AG08395 (cell line): ENCODE measurements at regions not wholly inside any gene's neighbourhood (a gene's known extent, or its start where the extent isn't known, plus 50 kb on each side); places are given as distances from the start of the nearest gene placed in this dataset.
A peak's percentile ranks its signal among the peaks of the same experiment; 100 is the strongest.
"Not testable (repeated sequence)": the region's sequence is repeated elsewhere in the genome, so short reads cannot be mapped to it uniquely, and the experiment has no call there.

ENCODE experiments used
- DNase-seq: peaks from one replicate; pipeline ENCODE4 v3.0.0; 2012; ENCODE audit warnings: mixed read lengths, low spot score

DNA sequence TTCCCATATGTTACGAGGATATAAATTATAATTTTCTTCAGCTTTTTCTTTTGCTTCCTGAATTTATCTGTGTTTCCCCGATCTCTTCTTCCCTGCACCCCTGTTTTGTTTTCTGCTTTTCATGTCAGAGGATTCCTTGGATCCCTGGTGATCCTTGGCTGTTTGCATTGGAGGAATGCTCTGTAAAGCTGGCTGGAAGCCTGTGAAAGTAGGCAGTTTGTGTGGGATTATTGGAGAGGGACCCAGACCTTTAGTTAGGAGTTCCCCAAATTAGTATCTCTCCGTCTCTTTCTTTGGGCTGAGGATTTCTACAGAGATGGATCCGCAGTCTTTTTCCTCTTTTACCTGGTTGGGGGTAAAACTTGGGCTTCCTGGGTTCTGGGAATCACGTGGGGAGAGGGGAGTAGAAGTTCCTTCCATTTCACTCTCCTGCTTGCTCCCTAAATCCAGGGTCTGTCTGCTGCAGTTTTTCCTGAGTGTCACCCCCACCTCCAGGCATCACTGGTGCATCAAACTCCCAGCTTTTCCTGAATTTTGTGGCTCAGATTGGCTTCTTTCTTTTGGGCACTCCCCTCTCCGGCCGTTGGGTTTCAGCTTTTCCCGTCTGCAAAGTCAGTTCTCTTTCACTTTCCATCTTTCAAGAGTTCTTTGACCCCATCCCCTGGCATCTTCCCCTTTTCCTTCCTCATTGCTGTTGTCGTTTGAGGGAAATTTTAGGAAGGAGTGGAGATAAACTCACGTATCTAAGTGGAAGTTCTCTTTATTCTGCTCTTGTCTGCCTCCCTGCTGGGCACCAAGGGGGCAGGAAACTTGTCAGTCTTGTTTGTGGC is 79.1 kb upstream of the ALX4 start:
- DNase-seq = no peak

DNA sequence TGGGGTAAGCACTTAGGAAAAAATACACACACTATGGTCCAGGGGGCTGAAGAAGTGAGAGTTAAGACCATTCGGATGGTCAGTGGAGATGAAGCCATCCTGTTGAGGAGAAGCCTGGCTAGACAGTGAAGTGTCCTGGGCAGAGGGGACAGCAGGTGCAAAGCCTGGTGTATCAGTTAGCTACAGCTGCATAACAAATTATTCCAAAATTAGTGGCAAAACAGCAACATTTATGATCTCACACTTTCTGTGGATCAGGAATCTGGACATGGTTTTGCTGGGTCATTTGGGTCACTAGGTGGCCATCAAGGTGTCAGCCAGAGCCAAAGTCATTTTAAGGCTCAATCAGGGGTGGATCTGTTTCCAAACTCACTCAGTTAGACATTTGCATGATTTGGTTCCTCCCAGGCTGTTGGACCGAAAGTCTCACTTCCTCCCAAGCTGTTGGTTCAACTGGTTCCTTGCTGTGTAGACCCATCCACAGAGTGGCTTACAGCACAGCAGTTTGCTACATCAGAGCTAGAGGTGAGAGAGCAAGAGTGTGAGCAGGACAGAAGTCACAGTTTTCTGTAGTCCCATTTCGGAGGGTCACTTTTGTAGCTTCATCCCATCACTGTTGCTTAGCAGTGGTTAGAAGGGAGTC is 80.1 kb upstream of the ALX4 start:
- no peak for DNase-seq

DNA sequence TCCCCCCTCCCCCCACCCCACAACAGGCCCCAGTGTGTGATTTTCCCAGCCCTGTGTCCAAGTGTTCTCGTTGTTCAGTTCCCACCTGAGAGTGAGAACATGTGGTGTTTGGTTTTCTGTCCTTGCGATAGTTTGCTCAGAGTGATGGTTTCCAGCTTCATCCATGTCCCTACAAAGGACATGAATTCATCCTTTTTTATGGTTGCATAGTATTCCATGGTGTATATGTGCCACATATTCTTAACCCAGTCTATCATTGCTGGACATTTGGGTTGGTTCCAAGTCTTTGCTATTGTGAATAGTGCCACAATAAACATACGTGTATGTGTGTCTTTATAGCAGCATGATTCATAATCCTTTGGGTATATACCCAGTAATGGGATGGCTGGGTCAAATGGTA is 81.1 kb upstream of the ALX4 start:
- not testable (repeated sequence) for DNase-seq

DNA sequence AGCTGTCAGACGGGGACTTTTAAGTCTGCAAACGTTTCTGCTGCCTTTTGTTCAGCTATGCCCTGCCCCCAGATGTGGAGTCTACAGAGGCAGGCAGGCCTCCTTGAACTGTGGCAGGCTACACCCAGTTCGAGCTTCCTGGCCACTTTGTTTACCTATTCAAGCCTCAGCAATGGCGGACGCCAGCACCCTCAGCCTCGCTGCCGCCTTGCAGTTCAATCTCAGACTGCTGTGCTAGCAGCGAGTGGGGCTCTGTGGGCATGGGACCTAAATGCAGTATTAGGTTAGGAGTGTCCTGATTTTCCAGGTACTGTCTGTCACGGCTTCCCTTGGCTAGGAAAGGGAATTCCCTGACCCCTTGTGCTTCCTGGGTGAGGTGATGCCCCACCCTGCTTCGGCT is 86.8 kb upstream of the ALX4 start:
- not testable (repeated sequence) for DNase-seq

DNA sequence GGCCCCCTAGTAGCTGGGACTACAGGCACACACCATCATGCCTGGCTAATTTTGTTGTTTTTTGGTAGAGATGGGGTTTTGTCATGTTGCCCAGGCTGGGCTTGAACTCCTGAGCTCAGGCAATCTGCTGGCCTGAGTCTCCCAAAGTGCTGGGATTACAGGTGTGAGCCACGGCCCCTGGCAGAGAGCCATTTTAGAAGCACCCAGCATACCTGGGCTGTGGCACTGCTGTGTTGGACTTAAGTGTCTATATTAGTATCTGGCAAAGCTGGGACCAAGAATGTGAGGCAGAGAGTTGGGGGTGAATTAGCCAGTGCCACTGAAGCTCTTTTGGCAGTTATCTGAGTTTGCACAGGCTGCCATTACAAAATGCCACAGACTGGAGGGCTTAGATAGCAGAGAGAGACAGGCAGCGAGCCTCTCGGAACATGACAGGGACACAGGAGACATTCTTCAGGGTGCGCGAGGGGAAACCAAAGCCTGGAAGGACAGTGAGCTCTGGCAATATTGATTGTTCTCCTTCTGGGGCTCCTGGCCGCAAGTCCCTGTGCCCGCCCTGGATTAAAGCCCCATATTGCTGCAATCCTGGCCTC is 87.7 kb upstream of the ALX4 start:
- DNase-seq = no peak

DNA sequence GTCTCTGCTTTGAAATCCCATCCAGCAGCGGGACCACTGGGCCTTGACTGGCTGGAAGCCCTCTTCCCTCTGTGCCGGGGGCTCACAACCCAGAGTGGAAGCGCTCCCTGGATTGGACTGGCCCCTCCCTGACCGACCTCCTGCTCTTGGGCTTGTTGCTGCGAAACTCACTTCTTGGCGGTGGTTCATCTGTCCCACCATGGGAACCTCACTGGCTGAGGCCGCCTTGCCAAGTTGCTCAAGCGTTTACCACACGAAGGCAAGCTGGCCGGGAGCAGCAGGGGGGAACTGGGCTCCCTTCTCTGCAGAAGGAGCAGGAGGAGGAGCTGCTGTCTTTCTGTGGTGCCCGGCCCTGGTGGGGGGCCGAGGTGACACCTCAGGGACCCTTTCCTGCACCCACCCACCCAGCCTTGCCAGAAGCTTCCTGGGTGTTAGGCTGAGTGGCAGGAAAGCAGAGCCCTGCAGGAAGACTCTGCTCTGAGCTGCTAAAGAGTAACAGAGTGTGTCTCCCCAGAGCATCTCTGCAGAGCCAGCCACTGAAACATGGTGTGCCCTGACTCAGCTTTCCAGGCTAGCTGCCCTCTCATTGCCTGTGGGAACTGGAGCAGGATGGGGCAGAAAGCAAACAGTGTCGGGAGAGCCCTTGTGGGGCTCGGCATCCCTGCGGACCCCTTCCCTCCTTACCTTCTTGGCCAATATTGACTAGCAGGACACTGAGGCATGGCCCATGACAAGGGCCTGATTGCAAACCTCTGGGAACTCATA is 88.5 kb upstream of the ALX4 start:
- no peak for DNase-seq

DNA sequence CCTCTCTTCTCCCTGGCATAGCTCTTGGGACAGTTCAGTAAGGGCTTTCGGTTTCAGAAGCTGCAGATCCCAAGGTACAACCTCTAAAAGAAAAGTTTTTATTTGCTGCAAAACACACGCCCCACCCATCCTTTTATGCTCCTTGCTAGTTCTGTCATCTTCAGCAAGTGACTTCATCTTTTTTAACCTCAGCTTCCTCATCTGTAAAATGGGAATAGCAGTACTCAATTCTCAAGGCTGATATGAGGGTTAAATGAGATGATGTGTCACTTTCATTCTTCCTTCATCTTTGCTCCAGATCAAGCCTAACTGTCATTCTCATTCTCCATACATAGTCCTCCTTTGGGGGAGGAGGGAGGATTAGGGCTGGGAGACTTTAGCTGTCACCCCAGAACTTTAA is 90.0 kb upstream of the ALX4 start:
- no peak for DNase-seq

DNA sequence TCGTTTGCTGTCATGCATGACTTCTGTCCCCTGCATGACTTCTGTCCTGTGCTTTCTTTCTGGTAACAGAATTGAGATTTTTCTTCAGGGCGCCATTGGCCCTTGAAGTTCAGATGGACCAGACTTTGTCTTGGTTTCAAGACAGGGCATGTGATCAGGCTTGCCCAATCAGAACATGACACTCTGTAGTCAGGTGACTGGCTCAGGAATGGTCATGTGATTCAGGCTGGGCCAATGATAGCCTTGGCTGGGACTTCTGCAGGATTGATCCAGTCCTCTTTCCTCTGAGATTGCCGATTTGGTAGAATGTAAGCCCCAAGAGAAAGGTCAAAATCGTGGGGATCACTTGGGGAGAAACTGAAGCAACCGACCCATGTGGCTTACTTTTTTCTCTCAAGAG is 90.5 kb upstream of the ALX4 start:
- DNase-seq = no peak

DNA sequence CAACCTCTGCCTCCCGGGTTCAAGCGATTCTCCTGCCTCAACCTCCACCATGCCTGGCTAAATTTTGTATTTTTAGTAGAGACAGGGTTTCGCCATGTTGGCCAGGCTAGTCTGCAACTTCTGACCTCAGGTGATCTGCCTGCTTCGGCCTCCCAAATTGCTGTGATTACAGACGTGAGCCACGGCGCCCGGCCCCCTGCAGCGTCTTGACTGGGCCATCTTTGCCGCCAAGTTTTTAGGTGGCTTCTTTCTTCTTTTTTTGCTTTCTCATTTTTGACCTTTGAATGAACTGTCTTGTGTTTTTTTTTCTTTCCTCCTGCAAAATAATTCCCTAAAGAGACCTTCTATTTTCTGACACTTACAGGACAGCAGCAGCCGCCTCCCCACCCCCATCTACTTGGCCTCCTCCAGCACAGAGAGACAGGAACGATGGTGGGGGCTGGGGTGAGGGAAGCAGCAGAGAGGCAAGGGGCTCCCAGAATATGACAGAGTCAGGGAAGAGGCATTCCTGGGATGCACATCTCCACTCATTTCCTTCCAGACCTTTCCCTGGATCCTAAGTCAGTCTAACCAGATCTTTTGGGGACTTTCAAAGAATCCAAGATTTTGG is 92.6 kb upstream of the ALX4 start:
- DNase-seq = no peak

DNA sequence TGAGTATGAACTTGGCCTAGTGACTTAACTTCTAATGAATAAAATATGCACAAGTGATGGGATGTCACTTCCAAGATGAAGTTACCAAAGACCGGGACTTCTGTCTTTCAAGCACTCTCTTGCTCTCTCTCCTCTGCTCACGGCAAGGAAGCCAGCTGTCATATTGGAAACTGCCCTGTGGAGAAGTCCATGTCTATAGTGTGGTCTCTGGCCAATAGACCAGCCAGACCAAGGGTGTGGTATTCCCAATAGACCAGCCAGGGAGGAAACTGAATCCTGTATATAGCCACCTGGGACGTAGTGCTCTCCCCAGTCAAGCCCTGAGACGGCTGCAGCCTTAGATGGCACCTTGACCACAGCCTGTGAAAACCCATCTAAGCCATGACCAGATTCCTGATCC is 93.2 kb upstream of the ALX4 start:
- no peak for DNase-seq

DNA sequence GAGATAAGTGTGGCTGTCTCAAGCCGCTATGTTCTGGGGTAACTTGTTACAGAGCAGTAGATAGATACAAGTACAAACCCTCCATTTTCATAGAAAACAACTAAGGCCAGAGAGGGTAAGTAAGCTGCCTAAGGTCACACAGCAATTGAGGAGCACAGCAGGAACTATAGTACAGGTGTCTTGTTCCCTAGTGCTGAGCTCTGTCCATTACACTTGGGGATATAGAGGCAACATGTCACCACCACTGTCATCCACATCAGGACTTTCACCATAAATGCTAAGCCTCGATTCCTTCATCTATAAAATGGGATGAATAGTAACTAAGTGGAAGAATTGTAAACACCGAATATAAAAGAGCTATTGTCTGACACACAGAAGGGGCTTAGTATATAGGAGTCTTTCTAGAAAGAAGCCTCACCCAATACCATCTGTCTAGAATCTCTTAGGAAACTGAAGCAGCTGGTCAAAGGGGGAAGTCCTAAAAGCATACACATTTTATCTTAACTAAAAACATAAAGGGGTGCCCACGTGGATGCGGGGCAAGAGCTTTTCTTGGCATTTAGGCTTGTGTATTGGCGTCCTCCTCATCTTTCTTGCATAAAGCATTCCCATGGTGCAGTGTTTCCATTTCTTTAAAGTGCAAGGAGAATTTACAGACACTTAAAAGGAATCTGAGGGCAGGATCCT is 93.8 kb upstream of the ALX4 start:
- DNase-seq = no peak

DNA sequence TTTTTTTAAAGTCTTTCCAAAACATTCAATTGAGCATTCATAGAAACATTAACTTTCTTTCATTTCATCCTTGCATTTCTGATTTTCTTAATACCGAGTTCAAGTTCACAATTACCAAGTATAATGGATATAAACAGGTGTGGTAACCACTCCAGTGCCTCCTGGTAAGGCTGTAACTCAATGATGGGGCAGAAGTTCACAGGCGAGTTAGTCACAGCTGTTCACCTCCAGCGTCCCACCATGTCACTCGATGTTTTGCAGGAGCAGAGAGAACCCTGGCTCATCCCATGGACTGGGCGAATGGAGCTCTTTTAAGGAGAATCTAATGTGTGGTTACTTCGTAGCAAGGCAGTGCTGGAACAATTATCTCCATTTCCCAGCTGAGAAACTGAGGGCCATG is 94.4 kb upstream of the ALX4 start:
- no peak for DNase-seq

DNA sequence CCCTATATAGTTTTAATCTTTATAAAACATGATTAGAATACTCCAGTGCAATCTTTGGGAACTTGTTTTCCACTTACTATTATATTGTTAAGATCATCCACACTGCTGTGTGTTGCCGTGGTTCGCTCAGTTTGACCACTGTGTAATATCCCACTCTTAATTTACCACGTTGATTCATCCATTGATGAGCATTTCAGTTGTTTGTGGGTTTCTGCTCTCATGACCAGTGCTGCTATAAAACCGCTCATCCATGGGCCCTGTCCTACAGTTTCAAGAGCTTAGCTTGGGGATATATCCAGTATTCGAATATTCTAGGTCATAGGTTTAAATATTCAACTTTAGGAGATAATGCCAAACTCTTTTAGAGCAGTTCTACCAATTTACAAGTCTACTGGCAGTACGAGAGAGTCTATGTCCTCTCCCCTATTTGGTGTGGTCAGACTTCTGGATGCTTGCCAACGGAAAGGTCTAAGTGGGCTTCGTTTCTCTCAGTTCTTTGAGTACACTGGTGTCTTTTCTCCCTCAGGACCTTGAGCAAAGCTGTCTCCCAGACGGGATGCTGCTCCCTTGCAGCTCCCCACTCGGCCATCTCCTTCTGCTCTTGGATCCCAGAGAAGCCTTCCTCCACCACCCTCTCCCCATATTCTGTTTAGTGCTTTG is 94.9 kb upstream of the ALX4 start:
- DNase-seq = no peak

DNA sequence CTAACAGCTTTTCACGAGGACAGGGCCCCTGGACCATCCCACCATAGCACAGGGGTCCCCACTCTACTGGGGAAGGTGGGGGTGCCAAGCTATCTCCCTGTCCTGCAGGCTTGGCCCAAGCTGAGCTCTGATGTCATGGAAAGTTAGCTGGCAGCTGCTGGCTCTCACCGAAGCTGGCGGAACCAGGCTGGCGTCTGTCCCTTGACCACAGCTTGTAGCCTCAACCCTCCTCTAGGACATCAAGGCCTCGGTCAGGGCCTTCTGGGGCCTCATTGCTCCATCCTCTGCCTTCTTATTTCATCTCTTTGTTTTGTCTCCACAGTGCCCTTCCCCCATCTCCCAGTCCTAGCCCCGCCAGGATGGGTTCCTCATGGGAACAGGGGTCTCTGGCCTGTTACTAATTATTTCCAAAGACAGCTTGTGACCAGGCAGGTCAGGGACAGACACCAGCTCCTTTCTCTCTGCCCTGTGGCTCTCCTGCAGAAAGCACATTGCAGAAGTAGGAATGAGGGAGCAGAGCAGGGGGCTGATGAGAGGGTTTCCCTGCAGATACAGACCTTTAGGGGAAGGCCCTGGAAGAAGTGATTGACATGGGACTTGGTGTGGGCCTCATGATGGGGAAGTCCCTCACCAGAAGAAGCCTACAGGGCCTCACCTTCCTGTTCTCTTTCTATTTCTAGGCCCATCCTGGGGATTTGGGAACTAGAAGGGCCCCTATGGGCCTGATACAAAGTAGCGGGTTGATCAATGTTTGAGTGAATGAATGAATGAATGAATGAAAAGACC is 97.5 kb upstream of the ALX4 start:
- no peak for DNase-seq

DNA sequence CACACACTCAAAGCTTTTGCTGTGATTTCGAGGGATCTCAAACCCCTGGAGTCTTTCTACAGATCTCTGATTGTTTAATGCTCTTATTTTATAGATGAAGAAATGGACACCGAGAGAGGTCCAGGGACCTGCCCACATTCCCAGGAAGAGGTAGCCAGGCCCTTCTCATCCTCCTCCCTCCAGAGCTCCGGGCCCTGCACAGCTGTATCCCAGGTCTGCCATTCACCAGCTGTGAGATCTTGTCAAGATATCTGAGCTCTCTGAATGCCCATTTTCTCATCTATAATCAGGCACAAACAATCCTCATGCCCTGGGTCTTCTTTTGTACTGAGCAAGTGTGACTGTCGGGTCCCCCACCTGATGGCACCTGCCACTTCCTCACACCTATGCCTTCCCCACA is 98.2 kb upstream of the ALX4 start:
- no peak for DNase-seq

DNA sequence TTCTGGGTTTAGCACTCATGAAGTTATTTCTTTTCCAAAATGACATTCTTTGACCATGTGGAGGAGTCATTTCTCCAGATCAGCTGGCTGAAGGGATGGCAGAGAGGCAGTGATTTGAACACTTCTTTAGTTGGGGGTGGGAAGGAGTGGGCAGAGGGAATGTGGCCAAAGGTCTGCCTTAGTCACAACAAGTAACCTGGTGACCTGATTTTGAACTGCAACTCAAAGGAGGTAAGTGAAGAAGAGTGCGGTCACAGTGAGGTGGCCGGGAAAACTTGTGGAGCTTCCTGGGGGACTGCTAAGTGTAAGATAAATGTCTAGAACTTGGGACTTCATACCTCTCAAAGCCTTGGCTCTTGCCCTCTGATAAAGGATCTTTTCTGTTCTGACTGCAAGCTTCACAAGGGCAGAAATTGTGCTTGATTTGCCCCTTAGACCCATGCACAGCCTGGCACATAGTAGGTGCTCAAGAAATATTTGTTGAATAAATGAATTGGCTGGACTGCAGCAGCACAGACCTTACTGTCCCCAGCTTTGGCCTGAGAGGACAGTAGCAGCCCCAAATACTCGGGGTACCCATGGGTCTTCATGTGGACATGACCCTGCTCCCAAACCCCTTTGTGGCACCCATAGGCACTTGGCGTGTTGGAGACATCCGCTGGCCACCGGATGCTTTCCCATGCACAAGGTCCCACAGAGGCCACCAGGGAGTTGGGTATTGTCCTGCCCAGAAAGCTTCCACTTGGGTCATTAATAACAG is 99.0 kb upstream of the ALX4 start:
- DNase-seq = no peak

DNA sequence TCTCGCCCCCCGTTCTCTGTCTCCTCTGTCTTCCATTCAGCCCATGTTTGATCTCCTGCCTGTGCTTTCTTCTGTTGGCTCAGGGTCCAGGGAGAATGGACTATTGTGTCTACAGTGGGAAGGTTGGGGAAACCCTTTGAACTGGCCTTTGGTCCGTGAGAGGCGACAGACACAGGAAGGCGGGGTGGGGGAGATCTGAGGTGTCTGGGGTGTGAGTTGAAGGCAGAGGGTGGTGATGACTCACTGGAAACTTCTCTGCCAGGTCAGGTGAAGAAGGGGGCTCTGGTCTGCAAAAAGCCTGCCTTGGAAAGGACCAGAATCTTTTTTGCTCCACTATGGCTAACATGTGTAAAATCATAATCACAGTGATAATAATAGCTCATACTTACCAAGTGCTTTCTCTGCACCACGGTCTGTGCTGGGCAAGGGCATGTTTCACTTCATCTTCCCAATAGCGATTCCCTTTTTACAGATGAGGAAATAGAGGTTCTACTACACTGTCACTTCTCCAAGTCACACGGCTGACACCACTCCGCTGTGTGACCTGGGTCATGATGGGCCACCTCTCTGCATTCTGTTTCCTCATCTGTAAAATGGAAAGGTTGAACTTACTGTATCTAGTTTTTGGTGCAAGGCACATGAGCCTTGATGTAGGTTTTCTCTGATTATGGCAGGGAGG is 99.8 kb upstream of the ALX4 start:
- DNase-seq = no peak

DNA sequence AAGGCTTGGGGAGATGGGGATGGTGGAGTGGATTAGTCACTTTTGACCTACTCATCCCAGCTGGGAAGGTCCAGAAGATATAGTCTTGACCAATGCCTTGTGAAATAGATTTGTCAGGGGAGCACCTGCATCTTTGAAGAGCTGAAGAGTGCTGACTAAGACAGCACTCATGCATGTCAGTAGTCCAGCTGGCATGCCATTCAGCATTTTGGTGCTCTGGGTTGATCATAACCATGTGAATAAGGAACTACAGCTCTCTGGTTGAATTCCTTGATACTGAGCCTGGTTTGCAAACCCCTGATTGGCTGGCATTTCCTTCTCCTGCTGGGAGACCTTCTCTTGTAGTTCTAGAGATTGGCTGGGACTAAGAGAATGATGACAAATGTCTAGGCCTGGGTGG is 106.8 kb upstream of the ALX4 start:
- peak; percentile 7 for DNase-seq
